HCT116 (cell line): ENCODE measurements at regions not wholly inside any gene's neighbourhood (a gene's known extent, or its start where the extent isn't known, plus 50 kb on each side); places are given as distances from the start of the nearest gene placed in this dataset.

Experiments
- ATAC-seq: fragments of 200-7000 bp; cut with Tn5 transposase; 2 replicates; pipeline ENCODE4 v1.9.1; 2020; ENCODE audit warnings: mild to moderate bottlenecking, moderate library complexity
- BruUV-seq: library from RNA; stranded (reverse); fragments of 400-500 nt; replicated peaks from 2 replicates; lab custom pipeline; 2021; lab: Mats Ljungman, UMichigan
- CTCF ChIA-PET: fragments of 300-600 bp; sonication (Branson Sonifier 250); formaldehyde crosslinking; loops from one replicate; lab custom pipeline; 2021; ENCODE audit warnings: antibody characterized with exemption; lab: Charles Lee
- POLR2A ChIA-PET: fragments of 300-600, 350-600 bp; sonication (Branson Sonifier 250); formaldehyde crosslinking; loops from one replicate; lab custom pipeline; 2021; ENCODE audit warnings: antibody characterized with exemption; lab: Charles Lee
- RAD21 ChIA-PET, 2 experiments: fragments of 300-600 bp; sonication (Branson Sonifier 250); formaldehyde crosslinking; loops; one replicate each; lab custom pipeline; 2023; ENCODE audit warnings: low total read pairs in 2 of 2; ENCODE audit not compliant: uncharacterized antibody in 2 of 2, unreplicated experiment in 2 of 2, low non-redundant PET in 1 of 2; lab: Charles Lee
- DNase-seq: peaks from one replicate; pipeline ENCODE4 v3.0.0-alpha.2; 2010; ENCODE audit warnings: low read depth, low spot score
- H2AFZ ChIP-seq: fragments of 200-600 bp; shearing (Covaris generic), sonication (generic); 2 replicates; pipeline ENCODE4 v1.6.1; 2017; ENCODE audit warnings: low read depth, mixed run types, mixed read lengths, antibody characterized with exemption, low read length; ENCODE audit not compliant: poor library complexity, severe bottlenecking
- H3K27ac ChIP-seq: 2 replicates; pipeline ENCODE4 v1.5.1; 2012; ENCODE audit warnings: low read depth, low read length
- H3K27me3 ChIP-seq: fragments of 200-600 bp; sonication (generic); 2 replicates; pipeline ENCODE4 v1.6.1; 2016; ENCODE audit warnings: mixed run types, low read length, mixed read lengths; ENCODE audit not compliant: insufficient read depth
- H3K36me3 ChIP-seq, 2 experiments: fragments of 200-500 bp in 1 of 2; fragments of 200-600 bp in 1 of 2; sonication (Bioruptor generic) in 1 of 2; sonication (generic) in 1 of 2; 2 replicates each; pipeline versions ENCODE4 v1.5.1 to v1.6.1; 2014 to 2016; ENCODE audit warnings: low read length in 2 of 2, inconsistent platforms in 1 of 2, mixed read lengths in 1 of 2, mixed run types in 1 of 2; ENCODE audit not compliant: insufficient read depth in 2 of 2, control insufficient read depth in 1 of 2
- H3K4me1 ChIP-seq, 2 experiments: fragments of 200-600 bp in 1 of 2; sonication (generic) in 1 of 2; 2 replicates each; pipeline versions ENCODE4 v1.5.1 to v1.6.1; 2012 to 2017; ENCODE audit warnings: low read length in 2 of 2, inconsistent platforms in 1 of 2, mild to moderate bottlenecking in 1 of 2, mixed read lengths in 1 of 2, mixed run types in 1 of 2, moderate library complexity in 1 of 2; ENCODE audit not compliant: insufficient read depth in 2 of 2, control insufficient read depth in 1 of 2
- H3K4me2 ChIP-seq: fragments of 200-600 bp; sonication (generic); 2 replicates; pipeline ENCODE4 v1.6.1; 2017; ENCODE audit warnings: mixed run types, low read length, mixed read lengths
- H3K4me3 ChIP-seq, 2 experiments: fragments of 200-600 bp in 1 of 2; sonication (generic) in 1 of 2; replicated peaks in 1 of 2; 2 replicates each; pipeline ENCODE4 v1.5.1; 2011 to 2016; ENCODE audit warnings: low read length in 2 of 2, control low read depth in 1 of 2, low read depth in 1 of 2, mild to moderate bottlenecking in 1 of 2, mixed read lengths in 1 of 2, mixed run types in 1 of 2
- H3K79me2 ChIP-seq: fragments of 200-600 bp; sonication (generic); 2 replicates; pipeline ENCODE4 v1.6.1; 2017; ENCODE audit warnings: mild to moderate bottlenecking, mixed run types, low read length, moderate library complexity, mixed read lengths; ENCODE audit not compliant: insufficient read depth
- H3K9ac ChIP-seq: fragments of 200-600 bp; sonication (generic); 2 replicates; pipeline ENCODE4 v1.6.1; 2016; ENCODE audit warnings: low read length, mixed read lengths
- H3K9me2 ChIP-seq: fragments of 200-600 bp; sonication (generic), shearing (Covaris generic); 2 replicates; pipeline ENCODE4 v1.6.1; 2017; ENCODE audit warnings: mixed run types, mild to moderate bottlenecking, moderate library complexity; ENCODE audit not compliant: insufficient read depth
- H3K9me3 ChIP-seq, 2 experiments: fragments of 200-500 bp in 1 of 2; fragments of 200-600 bp in 1 of 2; sonication (Bioruptor generic) in 1 of 2; sonication (generic) in 1 of 2; 2 replicates each; pipeline ENCODE4 v1.6.1; 2014 to 2017; ENCODE audit warnings: low read length in 2 of 2, mixed read lengths in 2 of 2, inconsistent platforms in 1 of 2, low read depth in 1 of 2, mild to moderate bottlenecking in 1 of 2, mixed run types in 1 of 2, moderate library complexity in 1 of 2; ENCODE audit not compliant: control insufficient read depth in 1 of 2, insufficient read depth in 1 of 2
- H4K20me1 ChIP-seq: fragments of 200-600 bp; sonication (generic), shearing (Covaris generic); 2 replicates; pipeline ENCODE4 v1.6.1; 2017; ENCODE audit warnings: mixed run types, mild to moderate bottlenecking, moderate library complexity; ENCODE audit not compliant: insufficient read depth
- CBX3 ChIP-seq: IDR thresholded peaks from 2 replicates; pipeline ENCODE4 v1.6.1; 2012; ENCODE audit warnings: low read depth
- CTCF ChIP-seq, 3 experiments: fragments of 200-600 bp in 1 of 3; sonication (generic) in 1 of 3; IDR thresholded peaks in 2 of 3; conservative IDR thresholded peaks in 1 of 3; 2 replicates each; pipeline ENCODE4 v1.5.1; 2012 to 2017; ENCODE audit warnings: low read depth in 2 of 3, low read length in 2 of 3, antibody characterized with exemption in 1 of 3, borderline replicate concordance in 1 of 3, control low read depth in 1 of 3, mild to moderate bottlenecking in 1 of 3, mixed read lengths in 1 of 3, mixed run types in 1 of 3, moderate library complexity in 1 of 3; ENCODE audit not compliant: insufficient read depth in 1 of 3
- EGR1 ChIP-seq: IDR thresholded peaks from 2 replicates; pipeline ENCODE4 v1.6.1; 2012; ENCODE audit warnings: low read depth
- ELF1 ChIP-seq: IDR thresholded peaks from 2 replicates; pipeline ENCODE4 v1.6.1; 2012; ENCODE audit warnings: low read depth, borderline replicate concordance
- FOSL1 ChIP-seq: IDR thresholded peaks from 2 replicates; pipeline ENCODE4 v1.6.1; 2012; ENCODE audit warnings: low read depth
- MAX ChIP-seq: IDR thresholded peaks from 2 replicates; pipeline ENCODE4 v1.6.1; 2012
- POLR2A ChIP-seq: IDR thresholded peaks from 2 replicates; pipeline ENCODE4 v1.7.0; 2011; ENCODE audit warnings: borderline replicate concordance; ENCODE audit not compliant: insufficient read depth, insufficient read length; ENCODE audit errors: extremely low read depth
- SRF ChIP-seq: IDR thresholded peaks from 2 replicates; pipeline ENCODE4 v1.6.1; 2012; ENCODE audit warnings: low read depth
- TCF7L2 ChIP-seq: IDR thresholded peaks from 2 replicates; pipeline ENCODE4 v1.7.0; 2011; ENCODE audit warnings: borderline replicate concordance, inconsistent platforms; ENCODE audit not compliant: insufficient read depth, insufficient read length; ENCODE audit errors: extremely low read depth
- YY1 ChIP-seq: IDR thresholded peaks from 2 replicates; pipeline ENCODE4 v1.6.1; 2011; ENCODE audit warnings: low read length, low read depth, moderate library complexity, mild to moderate bottlenecking; ENCODE audit not compliant: insufficient replicate concordance; ENCODE audit errors: extremely low read depth
- ZBTB33 ChIP-seq: IDR thresholded peaks from 2 replicates; pipeline ENCODE4 v1.6.1; 2011; ENCODE audit warnings: mild to moderate bottlenecking, low read length, moderate library complexity; ENCODE audit not compliant: insufficient replicate concordance; ENCODE audit errors: extremely low read depth
- ZFX ChIP-seq: fragments of 450-650 bp; IDR thresholded peaks from 2 replicates; pipeline ENCODE4 v1.6.1; 2017
- ZNF274 ChIP-seq: fragments of 200-500 bp; sonication (Bioruptor generic); IDR thresholded peaks from 2 replicates; pipeline ENCODE4 v1.6.1; 2014; ENCODE audit warnings: mild to moderate bottlenecking, low read depth, low read length, inconsistent platforms
- intact Hi-C: fragments of 100-400 bp; cut with micrococcal nuclease; formaldehyde crosslinking; loops from 2 replicates; pipeline ENCODE4 v1.10.0; 2022

- H3K4me3 ChIP-seq = no peak overlapping the region
- peaks cover 22% of the 10 kb centered on the region for H3K27me3 ChIP-seq
- BruUV-seq = no TSS peak
- peak; percentile 85 for ATAC-seq
- H3K79me2 ChIP-seq = no peaks in the 10 kb centered on the region
- H3K4me1 ChIP-seq = no peaks in the 10 kb centered on the region
- no peak overlapping the region for H3K9ac ChIP-seq
- H3K4me2 ChIP-seq = no peak overlapping the region
- ChIA-PET RAD21 (no interaction called here), CTCF (interaction anchor here (2.5 kb wide), 1 partner anchor 308 kb away, joined by 10 read pairs; the partner anchor contains the start of gene GAS1), POLR2A (no interaction called here)
- H3K36me3 ChIP-seq = no peaks in the 10 kb centered on the region
- intact Hi-C loops = loop anchor here (5.0 kb wide), 2 partner anchors 357 to 682 kb away; no protein-coding TSS in a partner anchor
- no peak overlapping the region for H3K27ac ChIP-seq
- no peak overlapping the region for H2AFZ ChIP-seq
- no peaks in the 10 kb centered on the region for H3K9me3 ChIP-seq
- DNase-seq = no peak
- peak in 2 of 3 experiments; percentile 33 to 36; a peak in 2 of 6 replicates for TF ChIP-seq CTCF (IDR thresholded peaks at IDR 0.05 in 2 of 3, conservative IDR thresholded peaks at IDR 0.05 in 1 of 3; ENCODE audit: borderline replicate concordance in 1 of 3, insufficient read depth in 1 of 3, low read depth in 2 of 3, low read length in 2 of 3)
- TF ChIP-seq ELF1 = no peak
- H4K20me1 ChIP-seq = no peaks in the 10 kb centered on the region
- H3K9me2 ChIP-seq = no peaks in the 10 kb centered on the region
Measured at GRCh38 chr9:86639899-86640379, 285.7 kb upstream of the TUT7 start.

- Histone ChIP-seq H3K4me3 (no peak overlapping the region), H3K36me3 (no peaks in the 10 kb centered on the region), H2AFZ (no peak overlapping the region), H3K9ac (no peak overlapping the region), H4K20me1 (no peaks in the 10 kb centered on the region), H3K9me2 (no peaks in the 10 kb centered on the region), H3K4me1 (no peaks in the 10 kb centered on the region), H3K9me3 (no peaks in the 10 kb centered on the region), H3K4me2 (no peak overlapping the region), H3K27ac (no peak overlapping the region), H3K79me2 (no peaks in the 10 kb centered on the region), H3K27me3 (peaks cover 21% of the 10 kb centered on the region)
- CTCF ChIA-PET = interaction anchor here (1.6 to 2.5 kb wide), 2 partner anchors 11 to 309 kb away, joined by 4 to 10 read pairs; partner anchors contain the start of gene GAS1
- no TSS peak for BruUV-seq
- POLR2A ChIA-PET = no interaction called here
- intact Hi-C loops = loop anchor here (5.0 kb wide), 2 partner anchors 358 to 683 kb away; no protein-coding TSS in a partner anchor
- TF ChIP-seq ZBTB33 (no peak), TCF7L2 (no peak), EGR1 (no peak), SRF (no peak), POLR2A (no peak), ZFX (no peak), YY1 (no peak), FOSL1 (no peak), CBX3 (no peak), MAX (no peak), ZNF274 (no peak)
- RAD21 ChIA-PET = no interaction called here
- no peak for DNase-seq
- ATAC-seq = no peak
Measured at GRCh38 chr9:86639287-86639686, 285.1 kb upstream of the TUT7 start.
